Hypothalamus (tissue), 51 donors: ENCODE measurements at regions not wholly inside any gene's neighbourhood (a gene's known extent, or its start where the extent isn't known, plus 50 kb on each side); places are given as distances from the start of the nearest gene placed in this dataset.
"Not testable (repeated sequence)": the region's sequence is repeated elsewhere in the genome, so short reads cannot be mapped to it uniquely, and the experiment has no call there.

Experiments used
- DNase-seq, 51 donors: peaks; one replicate each; lab custom pipeline; 2025; lab: John Stamatoyannopoulos, UW

DNA sequence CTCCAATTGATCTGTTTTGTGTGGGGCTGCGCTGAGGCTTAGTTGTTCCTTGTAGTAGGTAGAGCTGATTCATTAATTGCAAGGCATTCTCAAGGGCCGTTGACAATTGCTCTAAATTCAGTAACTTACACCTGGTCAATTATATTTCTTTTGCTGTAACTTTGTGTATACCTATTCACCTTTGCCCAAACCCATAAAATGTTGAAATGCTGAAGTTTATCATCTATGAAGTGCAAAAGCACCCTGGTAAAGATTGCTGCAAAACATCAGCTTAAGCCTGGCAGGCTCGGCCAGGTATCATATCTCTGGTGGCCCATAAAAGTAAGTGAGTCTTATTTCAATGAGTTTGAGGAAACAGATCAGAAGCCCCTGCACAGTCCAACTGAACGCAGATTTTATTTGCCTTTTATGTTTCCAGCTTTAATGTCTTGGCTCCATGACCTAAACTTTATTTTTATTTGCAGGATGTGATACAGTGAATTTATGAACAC lies 203.6 kb upstream of the SLCO3A1 start:
- DNase-seq: no peak

DNA sequence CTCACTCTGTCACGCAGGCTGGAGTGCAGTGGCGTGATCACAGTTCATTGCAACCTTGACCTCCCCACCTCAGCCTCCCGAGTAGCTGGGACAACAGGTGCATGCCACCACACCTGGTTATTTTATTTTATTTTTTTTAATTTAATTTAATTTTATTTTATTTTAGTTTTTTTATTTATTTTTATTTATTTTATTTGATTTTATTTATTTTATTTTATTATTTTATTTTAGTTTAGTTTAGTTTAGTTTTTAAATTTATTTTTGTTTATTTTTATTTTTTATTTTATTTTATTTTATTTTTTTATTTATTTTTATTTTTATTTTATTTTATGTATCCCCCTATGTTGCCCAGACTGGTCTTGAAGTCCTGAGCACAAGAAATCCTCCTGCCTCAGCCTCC lies 202.3 kb upstream of the SLCO3A1 start:
- no peak for DNase-seq

DNA sequence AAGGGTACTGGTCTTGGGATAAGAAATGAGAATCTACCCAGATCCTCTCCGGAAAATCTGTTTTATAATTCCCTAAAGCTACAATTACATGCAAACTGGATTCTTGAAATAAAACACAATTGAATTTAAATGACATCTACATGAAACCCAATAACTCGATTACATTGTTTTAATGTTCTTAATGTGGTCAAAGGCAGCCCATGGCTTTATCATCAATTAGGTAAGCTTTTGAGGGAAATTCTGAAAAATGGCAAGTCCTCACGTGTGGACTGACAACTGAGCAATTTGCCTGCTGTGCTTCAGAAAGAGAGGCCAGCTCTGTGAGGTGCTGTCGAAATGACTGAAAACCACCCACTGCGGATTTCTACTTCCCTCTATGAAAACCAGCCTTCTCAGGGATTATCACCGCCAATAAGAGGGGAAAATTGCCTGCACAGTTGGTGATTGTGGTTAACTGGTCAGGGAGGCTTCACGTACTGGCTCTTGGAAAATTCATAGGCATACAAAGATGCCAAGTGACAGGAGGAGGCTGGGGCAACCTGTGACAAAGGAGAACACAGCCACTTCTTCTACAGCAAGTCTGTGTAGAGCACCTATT lies 200.8 kb upstream of the SLCO3A1 start:
- no peak for DNase-seq

DNA sequence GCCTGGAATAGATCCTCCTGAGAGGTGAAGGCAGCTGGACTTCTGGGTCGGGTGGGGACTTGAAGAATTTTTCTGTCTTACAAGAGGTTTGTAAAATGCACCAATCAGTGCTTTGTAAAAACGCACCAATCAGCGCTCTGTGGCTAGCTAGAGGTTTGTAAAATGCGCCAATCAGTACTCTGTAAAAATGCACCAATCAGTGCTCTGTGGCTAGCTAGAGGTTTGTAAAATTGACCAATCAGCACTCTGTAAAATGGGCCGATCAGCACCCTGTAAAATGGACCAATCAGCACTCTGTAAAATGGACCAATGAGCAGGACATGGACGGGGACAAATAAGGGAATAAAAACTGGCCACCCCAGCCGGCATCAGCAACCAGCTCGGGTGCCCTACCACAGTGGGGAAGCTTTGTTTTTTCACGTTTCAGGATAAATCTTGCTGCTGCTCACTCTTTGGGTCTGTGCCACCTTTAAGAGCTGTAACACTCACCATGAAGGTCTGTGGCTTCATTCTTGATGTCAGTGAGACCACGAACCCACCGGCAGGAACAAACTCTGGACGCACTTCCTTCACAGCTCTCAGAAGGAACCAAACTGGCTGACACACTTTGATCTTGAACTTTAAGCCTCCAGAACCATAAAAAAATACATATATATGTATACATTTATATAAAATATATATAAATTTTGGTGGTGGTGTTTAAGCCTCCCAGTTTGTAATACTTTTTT lies 197.8 kb upstream of the SLCO3A1 start:
- DNase-seq: not testable (repeated sequence)

DNA sequence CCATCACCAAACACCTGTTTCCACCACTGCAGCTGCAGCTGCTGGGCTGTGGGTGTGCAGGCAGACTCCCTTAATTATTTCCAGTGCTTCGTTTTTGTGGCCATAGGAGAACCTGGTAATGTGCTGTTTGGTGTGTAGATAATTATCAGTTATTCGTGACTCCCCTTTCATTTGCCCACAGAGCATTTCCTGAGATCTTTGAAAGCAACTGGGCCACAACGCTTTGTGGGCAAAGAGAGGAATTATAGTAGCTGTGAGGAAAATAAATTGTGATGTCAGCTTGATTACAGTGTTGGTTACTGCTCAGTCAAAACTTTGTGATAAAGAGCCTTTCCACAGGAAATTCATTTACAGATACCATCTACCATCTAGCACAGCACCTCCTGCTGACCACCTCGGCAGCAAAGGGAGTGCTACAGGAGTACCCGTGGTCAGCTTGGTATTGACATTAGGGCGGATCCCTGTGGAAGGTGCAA lies 193.3 kb upstream of the SLCO3A1 start:
- DNase-seq: no peak

DNA sequence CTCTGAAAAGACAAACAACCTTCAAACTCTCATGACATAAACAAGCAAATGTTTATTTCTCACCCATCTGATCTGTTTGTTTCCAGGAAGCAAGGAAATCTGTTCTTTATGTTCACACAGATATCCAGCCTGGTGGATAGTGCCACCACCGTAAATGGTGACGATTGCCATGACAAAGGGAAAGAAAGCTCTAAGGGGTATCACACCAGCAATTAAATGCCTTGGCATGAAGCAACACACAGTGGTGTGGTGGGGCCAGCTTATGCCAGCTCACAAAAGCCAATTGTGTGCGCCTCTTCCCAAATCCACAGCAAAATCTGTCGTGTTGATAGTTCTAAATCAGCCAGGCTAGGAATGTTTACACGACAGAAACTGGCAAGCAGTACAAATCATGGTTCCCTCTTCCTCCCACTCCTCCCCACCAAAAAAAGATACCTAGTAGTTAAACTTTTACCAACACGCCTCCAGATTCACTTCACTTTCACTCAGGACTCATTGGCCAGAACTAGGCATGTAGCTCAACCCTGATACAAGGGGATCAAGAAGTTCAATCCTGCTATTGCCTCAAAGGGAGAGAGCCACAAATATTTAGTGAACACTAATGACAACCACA lies 189.2 kb upstream of the SLCO3A1 start:
- DNase-seq: peak in 8 of 51 donors; percentile 0 to 26 (median 10)

DNA sequence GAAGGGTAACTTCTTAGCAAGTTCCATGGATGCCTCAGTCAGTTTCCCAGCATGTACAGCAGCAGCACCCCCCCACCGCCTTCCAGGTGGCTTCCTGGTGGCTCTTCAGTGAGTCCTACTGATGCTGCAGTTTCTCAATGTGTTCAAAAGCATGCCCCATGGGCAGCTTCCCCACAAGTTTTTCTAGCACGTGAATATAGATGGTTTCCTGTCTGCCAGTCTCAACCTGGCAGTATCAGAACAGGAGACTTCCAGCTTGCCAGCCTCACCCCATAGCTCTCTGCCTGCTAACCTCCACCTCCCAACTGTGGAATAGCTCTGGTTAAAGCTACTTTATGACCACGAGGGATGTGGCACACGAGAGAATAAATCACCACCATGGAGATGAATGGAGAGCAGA lies 188.3 kb upstream of the SLCO3A1 start:
- DNase-seq: no peak

DNA sequence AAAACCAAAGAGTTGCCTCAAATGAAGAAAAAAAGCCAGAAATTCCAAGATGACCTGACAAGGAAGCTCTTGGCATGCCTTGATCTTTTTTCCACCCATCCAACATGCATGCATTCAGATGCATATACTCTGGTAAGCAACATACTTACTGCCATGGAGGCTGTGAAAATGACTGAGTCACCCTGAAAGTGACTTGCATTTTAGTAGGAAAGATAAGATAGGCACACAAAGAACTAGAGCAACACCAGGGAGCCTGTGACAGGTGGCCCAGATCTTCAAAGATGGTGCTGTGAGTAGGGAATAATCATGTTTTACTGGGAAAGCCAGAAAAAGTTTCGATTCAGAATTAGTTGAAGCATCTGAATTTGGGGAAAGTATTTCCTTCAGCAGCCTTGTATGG lies 185.1 kb upstream of the SLCO3A1 start:
- DNase-seq: no peak

DNA sequence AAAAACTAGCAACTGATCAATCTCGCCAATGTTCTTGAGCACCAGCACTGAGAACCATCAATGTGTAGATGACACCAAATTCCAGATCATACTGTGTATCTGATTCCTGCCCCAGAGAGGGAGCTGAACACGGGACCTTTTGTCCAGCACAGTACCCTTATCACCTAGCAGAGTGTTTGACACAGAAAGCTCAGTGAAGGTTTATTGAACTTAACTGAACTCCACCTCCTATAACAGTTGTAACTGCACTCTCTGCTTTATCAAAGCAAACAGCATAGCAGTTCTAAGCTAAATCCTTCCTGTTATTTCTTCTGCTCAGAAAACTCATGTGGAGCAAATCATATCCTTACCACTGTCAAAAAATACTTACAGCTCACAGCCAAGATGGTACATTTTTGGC lies 183.4 kb upstream of the SLCO3A1 start:
- no peak for DNase-seq

DNA sequence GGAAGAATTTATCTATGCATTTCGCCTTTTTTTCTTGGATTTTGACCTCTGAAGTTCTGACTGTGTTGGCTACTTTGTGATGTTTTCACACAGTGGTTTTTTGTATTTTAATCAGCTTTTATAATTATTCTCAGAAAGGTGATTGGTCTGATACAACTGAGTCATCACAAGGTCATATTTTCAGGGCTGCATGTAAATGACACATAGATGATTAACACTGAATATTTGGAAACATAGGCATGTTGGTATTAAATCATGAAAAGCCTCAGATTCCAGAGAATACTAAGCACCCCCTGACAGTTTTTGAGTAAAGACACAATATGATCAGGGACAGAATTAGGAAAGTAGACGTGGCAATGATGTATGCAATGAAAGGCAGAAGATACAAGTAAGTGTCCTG lies 175.5 kb upstream of the SLCO3A1 start:
- no peak for DNase-seq

DNA sequence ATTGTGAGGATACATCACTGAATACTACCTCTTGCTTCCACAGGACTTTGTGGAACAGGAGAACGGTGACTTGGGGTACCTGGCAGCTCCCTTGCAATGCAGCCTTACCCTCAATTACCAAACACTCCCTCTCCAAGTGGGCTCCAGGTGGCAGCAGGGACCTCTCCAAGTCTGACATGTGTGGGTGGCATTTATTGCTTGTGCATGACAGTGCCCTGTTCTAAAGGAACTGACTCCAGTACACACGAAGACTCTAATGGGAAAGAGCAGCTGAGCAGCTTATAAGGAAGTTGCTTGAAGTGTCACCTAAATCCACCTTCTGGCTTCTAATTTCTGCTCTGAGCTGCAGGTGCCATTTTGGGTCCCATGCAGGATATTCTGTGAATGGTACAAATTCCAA lies 174.1 kb upstream of the SLCO3A1 start:
- DNase-seq: no peak

DNA sequence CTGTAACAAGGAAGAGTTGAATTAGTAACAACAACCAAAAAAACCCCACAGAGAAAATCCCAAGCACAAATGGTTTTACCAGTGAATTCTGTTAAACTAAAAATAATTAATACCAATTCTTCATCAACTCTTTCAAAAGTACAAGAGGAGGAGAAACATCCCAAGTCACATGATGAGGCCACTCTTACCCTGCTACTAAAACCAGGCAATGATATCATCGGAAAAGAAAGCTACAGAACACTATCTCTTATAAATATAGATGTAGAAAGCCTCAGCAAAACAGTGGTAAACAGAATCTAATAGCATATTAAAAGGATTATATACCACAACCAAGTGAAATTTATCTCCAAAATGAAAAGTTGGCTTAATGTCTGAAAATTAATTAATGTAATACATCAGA lies 168.1 kb upstream of the SLCO3A1 start:
- DNase-seq: no peak

DNA sequence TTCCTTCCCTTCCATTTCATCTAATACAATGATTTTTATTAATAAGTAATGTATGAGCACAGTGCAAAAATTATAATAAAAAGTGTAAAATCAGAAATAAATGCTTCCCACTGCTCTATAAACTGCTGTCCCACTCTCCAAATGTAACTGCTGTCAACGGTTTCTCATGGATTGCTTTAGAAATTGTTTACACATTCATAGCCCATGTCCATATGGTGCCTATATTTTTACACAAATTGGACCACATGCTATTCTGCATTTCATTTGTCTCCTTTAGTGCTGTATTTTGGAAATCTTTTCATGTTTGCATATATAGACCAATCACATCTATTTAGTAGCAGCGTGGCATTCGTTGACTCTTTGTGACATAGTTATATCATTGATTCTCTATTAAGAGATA lies 164.7 kb upstream of the SLCO3A1 start:
- no peak for DNase-seq

DNA sequence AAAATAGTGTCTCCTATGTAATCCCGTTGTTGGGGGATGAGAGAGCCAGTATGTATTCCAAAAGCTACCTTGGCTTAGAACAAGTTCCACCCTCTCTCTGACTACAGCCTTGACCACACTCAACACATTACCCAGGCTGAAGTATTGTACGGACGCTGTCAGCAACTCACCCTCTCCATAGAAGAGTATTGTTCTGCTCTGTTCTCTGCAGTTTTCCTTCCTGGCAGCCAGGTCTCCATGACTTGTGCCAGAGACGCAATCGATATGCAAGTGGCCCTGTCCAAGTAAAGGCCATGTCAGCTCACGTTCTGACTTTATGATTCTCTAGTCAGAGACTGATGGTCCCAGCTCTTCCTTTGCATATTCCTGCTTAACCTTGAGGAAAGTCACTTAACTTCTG lies 164.1 kb upstream of the SLCO3A1 start:
- DNase-seq: no peak

DNA sequence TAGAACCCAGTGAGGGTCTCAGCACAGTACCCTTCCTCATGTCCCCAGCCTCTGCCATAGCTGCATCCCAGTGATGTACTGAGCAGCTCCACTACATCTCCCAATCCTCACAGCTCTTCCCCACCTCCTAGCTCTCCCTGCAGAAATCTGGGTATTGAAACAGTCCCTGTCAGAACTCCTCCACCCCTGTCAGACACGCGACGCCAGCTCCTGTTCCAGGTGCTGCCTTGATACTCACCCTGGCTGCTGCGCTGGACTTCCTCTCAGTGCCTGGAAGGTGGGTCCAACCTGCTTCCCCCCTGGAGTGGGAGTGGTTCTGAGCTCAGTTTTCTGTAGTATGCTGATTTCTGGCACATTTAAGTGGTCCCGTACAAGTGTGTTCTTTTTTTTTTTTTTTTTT lies 160.9 kb upstream of the SLCO3A1 start:
- no peak for DNase-seq

DNA sequence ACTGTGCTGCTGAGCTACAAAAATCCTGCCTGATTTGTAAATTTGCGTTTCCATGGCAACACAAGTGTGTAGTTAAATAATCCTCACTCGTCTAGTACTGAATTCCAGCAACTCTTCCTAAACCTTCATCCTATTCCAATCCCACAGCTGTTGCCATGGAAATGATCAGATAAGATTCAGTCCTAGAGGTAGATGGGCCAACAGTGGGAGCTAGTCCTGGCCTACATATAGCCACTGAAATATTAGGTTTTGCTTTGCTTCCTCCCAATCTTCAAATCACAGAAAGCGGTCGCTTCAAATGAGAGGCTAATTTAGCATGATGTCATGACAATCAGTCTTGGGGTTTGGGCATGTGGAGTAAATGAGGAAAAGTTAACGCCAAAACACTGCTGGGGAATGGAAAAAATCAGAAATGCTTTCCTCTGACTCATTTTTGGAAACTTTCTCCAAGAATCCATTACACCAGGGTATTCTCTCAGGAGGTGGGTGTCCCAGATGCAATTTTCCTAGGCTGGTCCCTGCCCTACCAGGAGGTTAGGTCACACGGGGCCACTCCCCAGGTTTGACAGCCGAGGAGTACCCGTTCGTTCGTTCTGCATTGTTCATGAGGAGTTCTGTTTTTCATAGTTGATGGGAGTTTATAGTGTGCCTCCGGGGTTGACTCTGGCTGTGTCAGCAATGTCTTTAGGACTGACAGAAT lies 159.2 kb upstream of the SLCO3A1 start:
- DNase-seq: peak in 2 of 51 donors; percentile 4 to 39

DNA sequence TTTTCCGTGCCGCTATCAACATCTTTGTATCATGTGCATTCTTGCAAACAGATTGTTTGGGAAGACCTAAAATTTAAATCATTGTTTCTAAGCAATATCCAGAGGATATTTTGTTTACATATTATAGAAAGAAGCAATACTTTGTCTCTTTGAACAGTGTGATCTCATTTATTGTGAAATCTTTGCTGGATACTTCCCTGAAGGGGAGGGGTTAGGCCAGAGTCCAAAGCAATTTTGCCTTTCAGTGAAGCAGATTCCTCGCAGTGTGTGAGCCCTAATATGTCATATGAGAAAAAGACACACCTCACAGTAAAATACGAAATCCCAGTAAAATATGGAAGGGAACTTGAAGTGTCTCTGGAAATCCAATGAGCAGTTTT lies 158.7 kb upstream of the SLCO3A1 start:
- DNase-seq: peak in 1 of 51 donors; percentile 7

DNA sequence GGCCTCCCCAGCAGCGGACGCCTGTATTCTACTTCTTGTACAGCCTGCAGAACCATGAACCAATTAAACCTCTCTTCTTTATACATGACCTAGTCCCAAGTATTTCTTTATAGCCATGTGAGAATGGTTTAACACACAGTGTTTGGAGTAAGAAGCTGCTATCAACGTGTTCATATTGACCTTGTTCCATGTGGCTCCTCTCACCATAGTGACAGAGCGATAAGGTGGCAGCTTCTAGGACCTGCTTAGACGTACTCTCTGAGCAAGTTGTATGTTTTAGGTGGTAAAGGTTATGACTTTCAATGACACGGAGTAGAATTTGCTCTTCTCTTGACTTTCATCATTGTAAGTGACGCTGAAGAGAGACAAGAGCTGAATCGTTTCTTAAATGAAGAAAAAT lies 157.7 kb upstream of the SLCO3A1 start:
- DNase-seq: no peak

DNA sequence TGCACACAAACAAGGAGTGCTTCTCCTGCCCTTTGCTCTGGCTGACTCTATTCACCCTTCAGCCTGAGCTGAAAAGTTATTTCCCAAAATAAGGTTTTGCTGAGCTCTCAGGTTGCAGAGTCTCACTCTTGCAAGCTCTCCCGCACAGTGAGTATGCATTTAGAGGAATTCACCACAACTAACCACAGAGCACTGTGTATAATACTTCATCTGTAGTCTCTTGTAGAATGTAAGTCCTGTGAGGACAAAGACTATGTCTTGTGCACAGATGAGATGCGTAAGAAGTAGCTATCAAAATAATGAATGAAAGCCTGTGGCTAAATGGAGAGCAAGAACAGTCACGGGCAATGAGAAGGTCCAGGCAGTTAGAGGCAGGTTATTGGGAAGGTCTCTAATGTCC lies 156.5 kb upstream of the SLCO3A1 start:
- no peak for DNase-seq

DNA sequence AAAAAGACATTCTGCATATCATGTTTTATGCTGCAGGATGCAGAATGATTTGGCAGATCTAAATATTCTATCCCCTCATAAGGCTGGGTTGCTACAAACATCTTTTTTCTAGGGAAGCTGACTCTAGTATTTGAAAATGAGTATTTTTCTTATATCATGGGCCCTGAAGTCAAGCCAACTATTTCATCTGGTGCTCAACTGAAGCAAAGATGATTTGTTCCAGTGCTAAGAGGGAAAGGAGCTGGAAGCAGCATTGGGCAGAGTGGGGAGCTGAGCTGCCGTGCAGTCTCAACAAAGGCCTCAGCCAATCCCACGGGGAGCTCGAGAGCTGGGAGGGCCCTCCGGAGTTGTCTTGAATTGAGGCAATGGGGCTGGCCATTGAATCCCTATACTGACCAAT lies 155.3 kb upstream of the SLCO3A1 start:
- no peak for DNase-seq

DNA sequence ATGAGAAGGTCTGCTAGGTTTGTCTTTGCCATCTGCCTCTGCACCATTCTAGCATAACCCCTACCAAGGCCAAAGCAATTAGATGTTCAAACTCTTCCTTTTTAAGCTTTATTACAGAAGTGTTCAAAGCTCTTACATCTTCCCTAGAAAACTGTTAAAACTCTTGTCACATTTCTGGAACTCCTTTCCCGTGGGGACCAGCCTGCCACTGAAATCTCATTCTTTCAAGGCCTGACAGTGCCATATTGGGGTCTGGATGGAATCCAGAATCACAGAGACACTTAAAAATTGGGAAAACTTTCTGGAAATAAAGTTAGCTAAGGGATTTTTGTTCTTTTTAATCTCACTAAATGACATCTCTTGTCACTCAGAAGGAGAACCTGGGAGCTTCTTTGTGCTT lies 153.8 kb upstream of the SLCO3A1 start:
- DNase-seq: no peak
